K562 (cell line): ENCODE measurements at regions not wholly inside any gene's neighbourhood (a gene's known extent, or its start where the extent isn't known, plus 50 kb on each side); places are given as distances from the start of the nearest gene placed in this dataset.

ENCODE experiments used
- DNMT1 ChIP-seq: fragments of 450-650 bp; IDR thresholded peaks from 2 replicates; pipeline ENCODE4 v1.6.1; 2016; ENCODE audit warnings: antibody characterized with exemption, mild to moderate bottlenecking
- ETV6 ChIP-seq, 3 experiments: fragments of 150-350 bp in 1 of 3; sonication (generic) in 1 of 3; formaldehyde crosslinking in 1 of 3; IDR thresholded peaks; 2 replicates each; pipeline versions ENCODE4 v1.6.1 to v1.8.0; 2014 to 2022; ENCODE audit warnings: borderline replicate concordance in 2 of 3, low read depth in 2 of 3, antibody characterized with exemption in 1 of 3, low read length in 1 of 3, mild to moderate bottlenecking in 1 of 3, missing genetic modification reagents in 1 of 3
- FOXP4 ChIP-seq: sonication (generic); formaldehyde crosslinking; IDR thresholded peaks from 2 replicates; pipeline ENCODE4 v1.8.0; 2022; ENCODE audit warnings: mild to moderate bottlenecking, missing genetic modification reagents, borderline replicate concordance
- NFE2L1 ChIP-seq: fragments of 450-650 bp; IDR thresholded peaks from 2 replicates; pipeline ENCODE4 v1.6.1; 2016; ENCODE audit warnings: missing genetic modification characterization, low read depth, mild to moderate bottlenecking, missing compliant biosample characterization, moderate library complexity, borderline replicate concordance
- NFYB ChIP-seq: IDR thresholded peaks from 2 replicates; pipeline ENCODE4 v1.6.1; 2011; ENCODE audit warnings: mild to moderate bottlenecking, moderate library complexity; ENCODE audit not compliant: insufficient read length; ENCODE audit errors: extremely low read depth
- NR2C2 ChIP-seq, 2 experiments: fragments of 200-800 bp in 1 of 2; sonication (Bioruptor generic) in 1 of 2; sonication (generic) in 1 of 2; formaldehyde crosslinking in 1 of 2; IDR thresholded peaks; 2 replicates each; pipeline versions ENCODE4 v1.6.1 to v1.8.0; 2016 to 2022; ENCODE audit warnings: mild to moderate bottlenecking in 1 of 2, missing compliant biosample characterization in 1 of 2, missing genetic modification characterization in 1 of 2, missing genetic modification reagents in 1 of 2
- NR3C1 ChIP-seq: sonication (generic); formaldehyde crosslinking; IDR thresholded peaks from 2 replicates; pipeline ENCODE4 v1.8.1; 2022; ENCODE audit warnings: missing genetic modification reagents
- SMARCC2 ChIP-seq: fragments of 450-650 bp; IDR thresholded peaks from 2 replicates; pipeline ENCODE4 v1.6.1; 2017; ENCODE audit warnings: antibody characterized with exemption, moderate library complexity, mild to moderate bottlenecking, low read depth
- TAF15 ChIP-seq: fragments of 200-400 bp; formaldehyde crosslinking; IDR thresholded peaks from 2 replicates; pipeline ENCODE4 v1.6.1; 2017; ENCODE audit warnings: mild to moderate bottlenecking, low read depth, low read length, moderate library complexity
- TF ChIP-seq, protein P1 (sequence below), 3 experiments: IDR thresholded peaks in 2 of 3; conservative IDR thresholded peaks in 1 of 3; 2 replicates each; pipeline ENCODE4 v1.5.1; 2011 to 2012; ENCODE audit warnings: low read length in 3 of 3, mild to moderate bottlenecking in 3 of 3, control low read depth in 2 of 3, improper control_type of control experiment in 1 of 3, inconsistent platforms in 1 of 3, low read depth in 1 of 3, mixed read lengths in 1 of 3, moderate library complexity in 1 of 3; ENCODE audit not compliant: insufficient read depth in 2 of 3
- TF ChIP-seq, protein P2 (sequence below), 2 experiments: fragments of 450-650 bp; conservative IDR thresholded peaks; 2 replicates each; pipeline ENCODE4 v1.6.1; 2017; ENCODE audit warnings: mild to moderate bottlenecking in 2 of 2, moderate library complexity in 2 of 2

- TF ChIP-seq, protein P1, sequence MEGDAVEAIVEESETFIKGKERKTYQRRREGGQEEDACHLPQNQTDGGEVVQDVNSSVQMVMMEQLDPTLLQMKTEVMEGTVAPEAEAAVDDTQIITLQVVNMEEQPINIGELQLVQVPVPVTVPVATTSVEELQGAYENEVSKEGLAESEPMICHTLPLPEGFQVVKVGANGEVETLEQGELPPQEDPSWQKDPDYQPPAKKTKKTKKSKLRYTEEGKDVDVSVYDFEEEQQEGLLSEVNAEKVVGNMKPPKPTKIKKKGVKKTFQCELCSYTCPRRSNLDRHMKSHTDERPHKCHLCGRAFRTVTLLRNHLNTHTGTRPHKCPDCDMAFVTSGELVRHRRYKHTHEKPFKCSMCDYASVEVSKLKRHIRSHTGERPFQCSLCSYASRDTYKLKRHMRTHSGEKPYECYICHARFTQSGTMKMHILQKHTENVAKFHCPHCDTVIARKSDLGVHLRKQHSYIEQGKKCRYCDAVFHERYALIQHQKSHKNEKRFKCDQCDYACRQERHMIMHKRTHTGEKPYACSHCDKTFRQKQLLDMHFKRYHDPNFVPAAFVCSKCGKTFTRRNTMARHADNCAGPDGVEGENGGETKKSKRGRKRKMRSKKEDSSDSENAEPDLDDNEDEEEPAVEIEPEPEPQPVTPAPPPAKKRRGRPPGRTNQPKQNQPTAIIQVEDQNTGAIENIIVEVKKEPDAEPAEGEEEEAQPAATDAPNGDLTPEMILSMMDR (IDR thresholded peaks at IDR 0.05 in 2 of 3, conservative IDR thresholded peaks at IDR 0.05 in 1 of 3; ENCODE audit: insufficient read depth in 2 of 3, low read depth in 1 of 3, low read length in 3 of 3), result no peak
- TF ChIP-seq DNMT1, result no peak
- no peak for TF ChIP-seq FOXP4 (CRISPR knock-in tag)
- TF ChIP-seq NFE2L1, result no peak
- no peak for TF ChIP-seq NR3C1 (CRISPR knock-in tag)
- TF ChIP-seq SMARCC2, result no peak
- TF ChIP-seq ETV6 (IDR thresholded peaks at IDR 0.05; ENCODE audit: borderline replicate concordance in 1 of 2, low read depth in 2 of 2, low read length in 1 of 2), result no peak
- TF ChIP-seq ETV6 (CRISPR knock-in tag; IDR thresholded peaks at IDR 0.05; ENCODE audit: borderline replicate concordance), result no peak
- no peak for TF ChIP-seq NR2C2 (CRISPR knock-in tag; IDR thresholded peaks at IDR 0.05)
- no peak for TF ChIP-seq NR2C2 (tag; IDR thresholded peaks at IDR 0.05)
- no peak for TF ChIP-seq TAF15
- TF ChIP-seq, protein P2, sequence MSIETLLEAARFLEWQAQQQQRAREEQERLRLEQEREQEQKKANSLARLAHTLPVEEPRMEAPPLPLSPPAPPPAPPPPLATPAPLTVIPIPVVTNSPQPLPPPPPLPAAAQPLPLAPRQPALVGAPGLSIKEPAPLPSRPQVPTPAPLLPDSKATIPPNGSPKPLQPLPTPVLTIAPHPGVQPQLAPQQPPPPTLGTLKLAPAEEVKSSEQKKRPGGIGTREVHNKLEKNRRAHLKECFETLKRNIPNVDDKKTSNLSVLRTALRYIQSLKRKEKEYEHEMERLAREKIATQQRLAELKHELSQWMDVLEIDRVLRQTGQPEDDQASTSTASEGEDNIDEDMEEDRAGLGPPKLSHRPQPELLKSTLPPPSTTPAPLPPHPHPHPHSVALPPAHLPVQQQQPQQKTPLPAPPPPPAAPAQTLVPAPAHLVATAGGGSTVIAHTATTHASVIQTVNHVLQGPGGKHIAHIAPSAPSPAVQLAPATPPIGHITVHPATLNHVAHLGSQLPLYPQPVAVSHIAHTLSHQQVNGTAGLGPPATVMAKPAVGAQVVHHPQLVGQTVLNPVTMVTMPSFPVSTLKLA (conservative IDR thresholded peaks at IDR 0.05), result no peak
- no peak for TF ChIP-seq NFYB
These were observed 307.5 kb downstream of the GALR1 start for GRCh38 chr18:77557046-77557587.
